ENCODE measurements at regions not wholly inside any gene's neighbourhood (a gene's known extent, or its start where the extent isn't known, plus 50 kb on each side); places are given as distances from the start of the nearest gene placed in this dataset.

DNA sequence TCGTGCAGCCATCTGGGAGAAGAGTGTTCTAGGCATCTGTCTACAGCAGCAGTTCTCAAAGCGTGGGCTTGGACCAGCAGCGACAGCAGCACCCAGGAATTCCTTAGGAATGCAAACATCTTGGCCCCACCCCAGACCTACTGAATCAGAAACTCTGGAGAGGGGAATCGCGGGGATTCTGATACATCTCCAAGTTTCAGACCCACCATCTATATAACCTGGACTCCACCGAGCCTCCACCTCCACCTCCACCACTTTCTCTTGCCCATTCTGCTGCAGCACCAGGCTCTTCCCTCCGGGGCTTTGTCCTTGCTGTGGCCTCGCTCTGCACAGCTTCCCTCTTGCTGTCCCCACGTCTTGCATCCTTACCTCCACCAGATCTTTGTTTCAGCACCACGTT lies 256.4 kb downstream of the BCL2 start:
- no peak for TF ChIP-seq CTCF (IDR thresholded peaks at IDR 0.05; ENCODE audit: low read length)
- TF ChIP-seq EZH2 (optimal IDR thresholded peaks at IDR 0.05; ENCODE audit: low read depth, low read length), result no peak
- no peak for TF ChIP-seq EZH2phosphoT487 (IDR thresholded peaks at IDR 0.05; ENCODE audit: low read length)
